IPS-18a (cell line): ENCODE measurements at regions not wholly inside any gene's neighbourhood (a gene's known extent, or its start where the extent isn't known, plus 50 kb on each side); places are given as distances from the start of the nearest gene placed in this dataset.

Experiments used
- H3K27ac ChIP-seq: one replicate; pipeline ENCODE4 v1.5.1; 2013; ENCODE audit warnings: low read length
- H3K27me3 ChIP-seq: one replicate; pipeline ENCODE4 v1.6.1; 2013; ENCODE audit warnings: mild to moderate bottlenecking, low read length; ENCODE audit not compliant: control insufficient read depth, insufficient read depth
- H3K36me3 ChIP-seq: one replicate; pipeline ENCODE4 v1.6.1; 2013; ENCODE audit warnings: low read depth, low read length; ENCODE audit not compliant: control insufficient read depth
- H3K4me1 ChIP-seq: one replicate; pipeline ENCODE4 v1.6.1; 2013; ENCODE audit warnings: low read depth, low read length; ENCODE audit not compliant: control insufficient read depth
- H3K4me3 ChIP-seq: one replicate; pipeline ENCODE4 v1.5.1; 2013; ENCODE audit warnings: low read length
- H3K9ac ChIP-seq: one replicate; pipeline ENCODE4 v1.6.1; 2013; ENCODE audit warnings: mild to moderate bottlenecking, low read length, moderate library complexity
- H3K9me3 ChIP-seq: one replicate; pipeline ENCODE4 v1.6.1; 2013; ENCODE audit warnings: low read depth, low read length; ENCODE audit not compliant: control insufficient read depth

GRCh38 chr12:19852100-19852855 is 413.0 kb downstream of the AEBP2 start:
- Histone ChIP-seq H3K4me1 (peaks cover 8% of the 10 kb centered on the region), H3K9me3 (no peaks in the 10 kb centered on the region), H3K4me3 (no peak overlapping the region), H3K36me3 (no peaks in the 10 kb centered on the region), H3K27me3 (no peaks in the 10 kb centered on the region), H3K9ac (no peak overlapping the region), H3K27ac (no peak overlapping the region)

- no peaks in the 10 kb centered on the region for H3K9me3 ChIP-seq
- no peak overlapping the region for H3K9ac ChIP-seq
- no peaks in the 10 kb centered on the region for H3K27me3 ChIP-seq
- peaks cover 8% of the 10 kb centered on the region for H3K4me1 ChIP-seq
- no peak overlapping the region for H3K27ac ChIP-seq
- H3K4me3 ChIP-seq, result no peak overlapping the region
- no peaks in the 10 kb centered on the region for H3K36me3 ChIP-seq
These were observed 416.6 kb downstream of the AEBP2 start for GRCh38 chr12:19855851-19856250.

GRCh38 chr12:19856389-19856788 is 417.1 kb downstream of the AEBP2 start:
- no peak overlapping the region for H3K4me3 ChIP-seq
- no peaks in the 10 kb centered on the region for H3K36me3 ChIP-seq
- no peaks in the 10 kb centered on the region for H3K27me3 ChIP-seq
- peaks cover 8% of the 10 kb centered on the region for H3K4me1 ChIP-seq
- no peak overlapping the region for H3K9ac ChIP-seq
- H3K9me3 ChIP-seq, result no peaks in the 10 kb centered on the region
- no peak overlapping the region for H3K27ac ChIP-seq

DNA sequence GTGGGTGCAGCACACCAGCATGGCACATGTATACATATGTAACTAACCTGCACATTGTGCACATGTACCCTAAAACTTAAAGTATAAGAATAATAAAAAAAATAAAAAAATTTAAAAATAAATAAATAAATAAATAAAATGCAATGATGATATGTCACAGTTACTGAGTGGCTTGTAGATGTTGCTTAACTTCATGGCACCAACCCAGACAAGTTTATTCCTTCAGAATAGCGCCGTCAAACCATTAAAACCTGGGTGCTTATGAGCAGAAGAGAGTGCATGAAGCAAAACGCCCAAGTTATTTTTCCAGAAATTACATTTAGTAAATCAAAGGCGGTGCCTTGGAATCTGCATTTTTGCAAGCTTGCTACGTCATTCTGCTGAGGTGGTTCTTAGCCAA is 417.9 kb downstream of the AEBP2 start:
- H3K4me3 ChIP-seq, result no peak overlapping the region
- no peak overlapping the region for H3K9ac ChIP-seq
- no peaks in the 10 kb centered on the region for H3K36me3 ChIP-seq
- no peak overlapping the region for H3K27ac ChIP-seq
- H3K4me1 ChIP-seq, result peaks cover 8% of the 10 kb centered on the region
- no peaks in the 10 kb centered on the region for H3K9me3 ChIP-seq
- no peaks in the 10 kb centered on the region for H3K27me3 ChIP-seq

DNA sequence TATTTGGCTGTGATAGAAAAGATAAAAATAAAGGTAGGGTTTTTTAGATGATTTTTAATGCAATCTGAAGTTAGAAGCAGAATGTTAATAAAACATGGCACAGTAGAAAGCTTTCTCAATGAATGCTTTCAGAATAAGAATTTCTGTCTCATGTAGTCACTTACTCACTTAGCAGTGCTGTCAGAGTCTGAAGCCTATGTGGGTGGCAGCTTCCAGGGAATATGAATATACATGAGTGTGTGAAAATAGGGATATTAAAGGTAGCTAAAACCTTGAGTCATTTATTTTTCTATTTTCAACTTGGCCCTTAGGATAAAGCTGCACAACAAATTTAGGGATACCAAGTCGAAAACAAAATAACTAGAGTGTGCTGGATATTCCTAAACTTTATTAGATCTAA is 427.9 kb downstream of the AEBP2 start:
- Histone ChIP-seq H3K27ac (no peak overlapping the region), H3K9me3 (no peaks in the 10 kb centered on the region), H3K4me3 (no peak overlapping the region), H3K27me3 (no peaks in the 10 kb centered on the region), H3K4me1 (no peaks in the 10 kb centered on the region), H3K36me3 (no peaks in the 10 kb centered on the region), H3K9ac (no peak overlapping the region)

GRCh38 chr12:19867970-19868369 is 428.7 kb downstream of the AEBP2 start:
- no peak overlapping the region for H3K9ac ChIP-seq
- H3K27ac ChIP-seq, result no peak overlapping the region

GRCh38 chr12:19869413-19869812 is 430.1 kb downstream of the AEBP2 start:
- Histone ChIP-seq H3K27me3 (no peaks in the 10 kb centered on the region), H3K9ac (no peak overlapping the region), H3K4me1 (no peaks in the 10 kb centered on the region), H3K27ac (no peak overlapping the region), H3K9me3 (no peaks in the 10 kb centered on the region), H3K36me3 (no peaks in the 10 kb centered on the region), H3K4me3 (no peak overlapping the region)

More at GRCh38 chr12:19867970-19868369, 428.7 kb downstream of the AEBP2 start:
- Histone ChIP-seq H3K4me1 (no peaks in the 10 kb centered on the region), H3K4me3 (no peak overlapping the region), H3K36me3 (no peaks in the 10 kb centered on the region), H3K9me3 (no peaks in the 10 kb centered on the region), H3K27me3 (no peaks in the 10 kb centered on the region)

GRCh38 chr12:19872621-19873540 is 433.6 kb downstream of the AEBP2 start:
- H3K9ac ChIP-seq, result no peak overlapping the region
- H3K9me3 ChIP-seq, result no peaks in the 10 kb centered on the region
- no peaks in the 10 kb centered on the region for H3K4me1 ChIP-seq
- no peaks in the 10 kb centered on the region for H3K36me3 ChIP-seq
- no peaks in the 10 kb centered on the region for H3K27me3 ChIP-seq
- no peak overlapping the region for H3K27ac ChIP-seq
- H3K4me3 ChIP-seq, result no peak overlapping the region

DNA sequence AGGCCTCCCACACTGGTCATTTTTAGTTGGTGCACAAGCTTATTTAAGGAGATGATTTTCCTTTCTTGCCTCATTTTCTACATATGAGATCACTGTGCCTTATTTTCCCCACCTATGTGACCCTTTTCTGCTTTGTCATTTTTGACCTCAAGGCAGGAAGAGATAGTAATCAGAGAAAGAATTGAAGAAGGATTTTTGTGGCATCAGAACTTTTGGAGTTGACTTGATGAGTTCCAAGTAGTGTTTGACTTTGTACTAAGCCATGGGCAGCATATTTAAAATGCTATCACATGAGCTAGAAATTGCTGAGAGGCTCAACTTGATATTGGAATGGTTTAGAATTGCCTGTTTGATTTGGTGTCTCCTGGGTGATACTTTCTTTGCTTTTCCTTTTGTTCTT is 440.8 kb downstream of the AEBP2 start:
- Histone ChIP-seq H3K9me3 (no peaks in the 10 kb centered on the region), H3K4me3 (no peak overlapping the region), H3K4me1 (no peaks in the 10 kb centered on the region), H3K27me3 (no peaks in the 10 kb centered on the region), H3K27ac (no peak overlapping the region), H3K36me3 (no peaks in the 10 kb centered on the region), H3K9ac (no peak overlapping the region)

- no peak overlapping the region for H3K27ac ChIP-seq
- H3K4me3 ChIP-seq, result no peak overlapping the region
- no peaks in the 10 kb centered on the region for H3K4me1 ChIP-seq
- no peak overlapping the region for H3K9ac ChIP-seq
- no peaks in the 10 kb centered on the region for H3K9me3 ChIP-seq
- no peaks in the 10 kb centered on the region for H3K36me3 ChIP-seq
- H3K27me3 ChIP-seq, result no peaks in the 10 kb centered on the region
These were observed 441.4 kb downstream of the AEBP2 start for GRCh38 chr12:19880721-19881120.

- H3K4me1 ChIP-seq, result no peaks in the 10 kb centered on the region
- no peak overlapping the region for H3K9ac ChIP-seq
- H3K27me3 ChIP-seq, result no peaks in the 10 kb centered on the region
- H3K36me3 ChIP-seq, result no peaks in the 10 kb centered on the region
- H3K9me3 ChIP-seq, result no peaks in the 10 kb centered on the region
- H3K27ac ChIP-seq, result no peak overlapping the region
- no peak overlapping the region for H3K4me3 ChIP-seq
These were observed 443.1 kb downstream of the AEBP2 start for GRCh38 chr12:19882346-19882745.
